K562 (cell line): ENCODE measurements at regions not wholly inside any gene's neighbourhood (a gene's known extent, or its start where the extent isn't known, plus 50 kb on each side); places are given as distances from the start of the nearest gene placed in this dataset.

Experiments used
- ARID1B ChIP-seq: fragments of 450-650 bp; IDR thresholded peaks from 2 replicates; pipeline ENCODE4 v1.6.1; 2016; ENCODE audit warnings: antibody characterized with exemption, mild to moderate bottlenecking, inconsistent platforms
- BCL6 ChIP-seq: fragments of 250-450 bp; sonication (Bioruptor Pico); IDR thresholded peaks from 2 replicates; pipeline ENCODE4 v1.4.0; 2020
- CCNT2 ChIP-seq: IDR thresholded peaks from 2 replicates; pipeline ENCODE4 v1.6.1; 2011; ENCODE audit warnings: borderline replicate concordance, low read depth, mild to moderate bottlenecking, moderate library complexity, mixed read lengths, low read length; ENCODE audit not compliant: insufficient read length; ENCODE audit errors: extremely low read depth
- HNRNPL ChIP-seq: fragments of 200-400 bp; formaldehyde crosslinking; IDR thresholded peaks from 2 replicates; pipeline ENCODE4 v1.6.1; 2017; ENCODE audit warnings: low read depth, mild to moderate bottlenecking, low read length
- NR2C1 ChIP-seq, 2 experiments: fragments of 450-650 bp; IDR thresholded peaks; 2 replicates each; pipeline ENCODE4 v1.6.1; 2017; ENCODE audit warnings: mild to moderate bottlenecking in 2 of 2, antibody characterized with exemption in 1 of 2, inconsistent platforms in 1 of 2, missing compliant biosample characterization in 1 of 2, missing genetic modification characterization in 1 of 2
- RAD21 ChIP-seq, 2 experiments: fragments of 250-450 bp in 1 of 2; fragments of 450-650 bp in 1 of 2; sonication (Bioruptor Pico) in 1 of 2; formaldehyde crosslinking in 1 of 2; IDR thresholded peaks in 1 of 2; conservative IDR thresholded peaks in 1 of 2; 2 replicates each; pipeline versions ENCODE4 v1.4.0 to v1.8.0; 2020 to 2022; ENCODE audit warnings: mild to moderate bottlenecking in 2 of 2, moderate library complexity in 1 of 2
- SAP30 ChIP-seq: fragments of 200-600 bp; sonication (generic); IDR thresholded peaks from 2 replicates; pipeline ENCODE4 v1.6.1; 2012; ENCODE audit warnings: borderline replicate concordance, low read depth, mild to moderate bottlenecking, moderate library complexity, low read length, control low read depth, inconsistent platforms; ENCODE audit not compliant: insufficient read depth, poor library complexity, severe bottlenecking
- TF ChIP-seq, protein P1 (sequence below): sonication (generic); formaldehyde crosslinking; IDR thresholded peaks from 2 replicates; pipeline ENCODE4 v1.8.0; 2022; ENCODE audit warnings: mild to moderate bottlenecking, low read depth, missing genetic modification reagents
- TF ChIP-seq, protein P2 (sequence below): fragments of 450-650 bp; formaldehyde crosslinking; IDR thresholded peaks from 2 replicates; pipeline ENCODE4 v1.4.0; 2020; ENCODE audit warnings: mild to moderate bottlenecking, moderate library complexity
- TF ChIP-seq, protein P3 (sequence below): sonication (generic); formaldehyde crosslinking; IDR thresholded peaks from 2 replicates; pipeline ENCODE4 v1.5.0; 2020; ENCODE audit warnings: missing genetic modification reagents
- TF ChIP-seq, protein P4 (sequence below), 3 experiments: IDR thresholded peaks in 2 of 3; conservative IDR thresholded peaks in 1 of 3; 2 replicates each; pipeline ENCODE4 v1.5.1; 2011 to 2012; ENCODE audit warnings: low read length in 3 of 3, mild to moderate bottlenecking in 3 of 3, control low read depth in 2 of 3, improper control_type of control experiment in 1 of 3, inconsistent platforms in 1 of 3, low read depth in 1 of 3, mixed read lengths in 1 of 3, moderate library complexity in 1 of 3; ENCODE audit not compliant: insufficient read depth in 2 of 3
- TF ChIP-seq, protein P5 (sequence below), 2 experiments: fragments of 250-450 bp in 1 of 2; fragments of 450-650 bp in 1 of 2; sonication (Bioruptor Pico) in 1 of 2; IDR thresholded peaks; 2 replicates each; pipeline versions ENCODE4 v1.6.1 to v1.8.0; 2016 to 2021; ENCODE audit warnings: mild to moderate bottlenecking in 2 of 2, moderate library complexity in 2 of 2, missing compliant biosample characterization in 1 of 2, missing genetic modification characterization in 1 of 2

DNA sequence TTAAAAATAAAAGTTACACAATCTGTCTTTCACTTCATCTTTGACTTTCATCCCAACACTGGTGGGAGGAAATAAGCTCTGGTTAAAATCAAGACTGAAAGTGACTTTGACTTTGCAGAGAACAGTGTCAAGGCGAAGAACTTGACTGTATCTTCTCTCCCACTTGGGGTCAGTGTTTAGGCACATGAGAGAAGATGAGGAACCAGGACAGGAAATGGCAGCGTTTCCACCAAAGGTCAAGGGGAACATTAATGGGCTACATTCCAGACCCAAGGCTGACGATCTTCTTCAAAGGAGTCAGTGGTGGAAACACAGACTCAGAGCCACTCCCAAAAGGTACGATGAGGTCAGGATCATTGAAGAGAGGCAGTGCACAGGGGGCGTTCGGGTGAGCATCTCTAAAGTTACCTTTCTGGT lies 409.5 kb downstream of the ARHGEF28 start (continued):
- TF ChIP-seq, protein P1, sequence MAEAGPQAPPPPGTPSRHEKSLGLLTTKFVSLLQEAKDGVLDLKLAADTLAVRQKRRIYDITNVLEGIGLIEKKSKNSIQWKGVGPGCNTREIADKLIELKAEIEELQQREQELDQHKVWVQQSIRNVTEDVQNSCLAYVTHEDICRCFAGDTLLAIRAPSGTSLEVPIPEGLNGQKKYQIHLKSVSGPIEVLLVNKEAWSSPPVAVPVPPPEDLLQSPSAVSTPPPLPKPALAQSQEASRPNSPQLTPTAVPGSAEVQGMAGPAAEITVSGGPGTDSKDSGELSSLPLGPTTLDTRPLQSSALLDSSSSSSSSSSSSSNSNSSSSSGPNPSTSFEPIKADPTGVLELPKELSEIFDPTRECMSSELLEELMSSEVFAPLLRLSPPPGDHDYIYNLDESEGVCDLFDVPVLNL (CRISPR knock-in tag), result no peak
- TF ChIP-seq, protein P2, sequence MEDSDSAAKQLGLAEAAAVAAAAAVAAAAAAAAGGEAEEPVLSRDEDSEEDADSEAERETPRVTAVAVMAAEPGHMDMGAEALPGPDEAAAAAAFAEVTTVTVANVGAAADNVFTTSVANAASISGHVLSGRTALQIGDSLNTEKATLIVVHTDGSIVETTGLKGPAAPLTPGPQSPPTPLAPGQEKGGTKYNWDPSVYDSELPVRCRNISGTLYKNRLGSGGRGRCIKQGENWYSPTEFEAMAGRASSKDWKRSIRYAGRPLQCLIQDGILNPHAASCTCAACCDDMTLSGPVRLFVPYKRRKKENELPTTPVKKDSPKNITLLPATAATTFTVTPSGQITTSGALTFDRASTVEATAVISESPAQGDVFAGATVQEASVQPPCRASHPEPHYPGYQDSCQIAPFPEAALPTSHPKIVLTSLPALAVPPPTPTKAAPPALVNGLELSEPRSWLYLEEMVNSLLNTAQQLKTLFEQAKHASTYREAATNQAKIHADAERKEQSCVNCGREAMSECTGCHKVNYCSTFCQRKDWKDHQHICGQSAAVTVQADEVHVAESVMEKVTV, result peak; percentile 40; the same call in 1 of the 2 replicates
- no peak for TF ChIP-seq CCNT2
- no peak for TF ChIP-seq ARID1B
- no peak for TF ChIP-seq SAP30
- TF ChIP-seq, protein P3, sequence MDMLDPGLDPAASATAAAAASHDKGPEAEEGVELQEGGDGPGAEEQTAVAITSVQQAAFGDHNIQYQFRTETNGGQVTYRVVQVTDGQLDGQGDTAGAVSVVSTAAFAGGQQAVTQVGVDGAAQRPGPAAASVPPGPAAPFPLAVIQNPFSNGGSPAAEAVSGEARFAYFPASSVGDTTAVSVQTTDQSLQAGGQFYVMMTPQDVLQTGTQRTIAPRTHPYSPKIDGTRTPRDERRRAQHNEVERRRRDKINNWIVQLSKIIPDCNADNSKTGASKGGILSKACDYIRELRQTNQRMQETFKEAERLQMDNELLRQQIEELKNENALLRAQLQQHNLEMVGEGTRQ, result no peak
- peak; percentile 70 to 75 for TF ChIP-seq RAD21 (CRISPR knock-in tag; conservative IDR thresholded peaks at IDR 0.05 in 1 of 2, IDR thresholded peaks at IDR 0.05 in 1 of 2)
- TF ChIP-seq, protein P4, sequence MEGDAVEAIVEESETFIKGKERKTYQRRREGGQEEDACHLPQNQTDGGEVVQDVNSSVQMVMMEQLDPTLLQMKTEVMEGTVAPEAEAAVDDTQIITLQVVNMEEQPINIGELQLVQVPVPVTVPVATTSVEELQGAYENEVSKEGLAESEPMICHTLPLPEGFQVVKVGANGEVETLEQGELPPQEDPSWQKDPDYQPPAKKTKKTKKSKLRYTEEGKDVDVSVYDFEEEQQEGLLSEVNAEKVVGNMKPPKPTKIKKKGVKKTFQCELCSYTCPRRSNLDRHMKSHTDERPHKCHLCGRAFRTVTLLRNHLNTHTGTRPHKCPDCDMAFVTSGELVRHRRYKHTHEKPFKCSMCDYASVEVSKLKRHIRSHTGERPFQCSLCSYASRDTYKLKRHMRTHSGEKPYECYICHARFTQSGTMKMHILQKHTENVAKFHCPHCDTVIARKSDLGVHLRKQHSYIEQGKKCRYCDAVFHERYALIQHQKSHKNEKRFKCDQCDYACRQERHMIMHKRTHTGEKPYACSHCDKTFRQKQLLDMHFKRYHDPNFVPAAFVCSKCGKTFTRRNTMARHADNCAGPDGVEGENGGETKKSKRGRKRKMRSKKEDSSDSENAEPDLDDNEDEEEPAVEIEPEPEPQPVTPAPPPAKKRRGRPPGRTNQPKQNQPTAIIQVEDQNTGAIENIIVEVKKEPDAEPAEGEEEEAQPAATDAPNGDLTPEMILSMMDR (IDR thresholded peaks at IDR 0.05 in 2 of 3, conservative IDR thresholded peaks at IDR 0.05 in 1 of 3; ENCODE audit: insufficient read depth in 2 of 3, low read depth in 1 of 3, low read length in 3 of 3), result peak; percentile 10 to 49 (median 23); a peak in 2 of 6 replicates
- TF ChIP-seq, protein P5, sequence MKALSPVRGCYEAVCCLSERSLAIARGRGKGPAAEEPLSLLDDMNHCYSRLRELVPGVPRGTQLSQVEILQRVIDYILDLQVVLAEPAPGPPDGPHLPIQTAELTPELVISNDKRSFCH (CRISPR knock-in tag; IDR thresholded peaks at IDR 0.05), result no peak
- TF ChIP-seq, protein P5 (tag; IDR thresholded peaks at IDR 0.05), result peak; percentile 59; the same call in 1 of the 2 replicates
- no peak for TF ChIP-seq BCL6 (CRISPR knock-in tag)
- TF ChIP-seq NR2C1 (IDR thresholded peaks at IDR 0.05), result no peak
- no peak for TF ChIP-seq NR2C1 (tag; IDR thresholded peaks at IDR 0.05)
- TF ChIP-seq HNRNPL, result no peak
